ENCODE measurements at regions not wholly inside any gene's neighbourhood (a gene's known extent, or its start where the extent isn't known, plus 50 kb on each side); places are given as distances from the start of the nearest gene placed in this dataset.

- no peak overlapping the region for H3K27ac ChIP-seq
- ATAC-seq, result peak in 1 of 2 donors; percentile 73
- TF ChIP-seq POLR2A (IDR thresholded peaks at IDR 0.05) (no peak), CTCF (IDR thresholded peaks at IDR 0.05 in 4 of 5, conservative IDR thresholded peaks at IDR 0.05 in 1 of 5) (no peak)
- H3K9me3 ChIP-seq, result no peaks in the 10 kb centered on the region
- H3K4me1 ChIP-seq, result peaks cover 21 to 31% of the 10 kb centered on the region in 2 donors
- DNase-seq, result no peak
- no peaks in the 10 kb centered on the region for H3K27me3 ChIP-seq
- in situ Hi-C loops (cut with MboI; ENCODE audit: low sequenced_read_pairs in 4 of 4) (no loop called here), intact Hi-C loops (cut with DNase I; ENCODE audit: low total_unique reads) (no loop called here)
- H3K36me3 ChIP-seq, result no peaks in the 10 kb centered on the region
- H3K4me3 ChIP-seq, result no peak overlapping the region
These were observed 82.2 kb downstream of the EPDR1 start for GRCh38 chr7:38002689-38003088.

GRCh38 chr7:38006559-38006958, 86.1 kb downstream of the EPDR1 start:
- intact Hi-C loops (cut with DNase I; ENCODE audit: low total_unique reads) (no loop called here), in situ Hi-C loops (cut with MboI; ENCODE audit: low sequenced_read_pairs in 4 of 4) (no loop called here)
- no peaks in the 10 kb centered on the region for H3K36me3 ChIP-seq
- H3K4me3 ChIP-seq, result no peak overlapping the region
- H3K4me1 ChIP-seq, result peaks cover 0 to 12% of the 10 kb centered on the region in 2 donors
- H3K27ac ChIP-seq, result no peak overlapping the region
- no peaks in the 10 kb centered on the region for H3K9me3 ChIP-seq
- ATAC-seq (no peak), DNase-seq (no peak)
- TF ChIP-seq CTCF (IDR thresholded peaks at IDR 0.05 in 4 of 5, conservative IDR thresholded peaks at IDR 0.05 in 1 of 5), result no peak
- TF ChIP-seq POLR2A (IDR thresholded peaks at IDR 0.05), result no peak
- no peaks in the 10 kb centered on the region for H3K27me3 ChIP-seq

GRCh38 chr7:38007096-38007495, 86.7 kb downstream of the EPDR1 start:
- intact Hi-C loops (cut with DNase I; ENCODE audit: low total_unique reads) (no loop called here), in situ Hi-C loops (cut with MboI; ENCODE audit: low sequenced_read_pairs in 4 of 4) (no loop called here)
- Histone ChIP-seq H3K9me3 (no peaks in the 10 kb centered on the region), H3K27ac (no peak overlapping the region), H3K4me3 (no peak overlapping the region), H3K4me1 (peaks cover 0 to 11% of the 10 kb centered on the region in 2 donors), H3K36me3 (no peaks in the 10 kb centered on the region), H3K27me3 (no peaks in the 10 kb centered on the region)
- TF ChIP-seq CTCF (IDR thresholded peaks at IDR 0.05 in 4 of 5, conservative IDR thresholded peaks at IDR 0.05 in 1 of 5) (no peak), POLR2A (IDR thresholded peaks at IDR 0.05) (no peak)
- ATAC-seq (no peak), DNase-seq (no peak)

DNA sequence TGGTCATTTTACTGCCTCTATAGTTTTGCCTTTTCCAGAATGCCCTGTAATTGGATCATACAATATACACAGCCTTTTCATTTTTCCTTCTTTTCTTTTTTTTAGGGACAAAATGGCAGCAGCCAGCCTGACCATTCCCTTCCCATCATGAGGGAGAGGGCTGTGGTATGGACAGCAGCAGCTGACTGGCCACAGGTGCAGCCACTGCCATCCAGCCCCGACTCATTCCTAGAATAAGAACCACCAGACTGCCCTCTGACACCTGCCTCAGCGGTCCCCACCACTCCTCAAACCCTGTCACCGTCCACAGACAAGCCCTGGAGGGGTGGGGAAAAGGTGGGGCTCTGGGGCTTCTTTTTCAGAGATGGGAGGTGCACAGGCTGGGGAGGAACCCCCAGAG, 92.8 kb downstream of the EPDR1 start:
- ATAC-seq (no peak), DNase-seq (no peak)
- no peak for TF ChIP-seq POLR2A (IDR thresholded peaks at IDR 0.05)
- TF ChIP-seq CTCF (IDR thresholded peaks at IDR 0.05 in 4 of 5, conservative IDR thresholded peaks at IDR 0.05 in 1 of 5), result no peak
- Histone ChIP-seq H3K9me3 (no peaks in the 10 kb centered on the region), H3K27me3 (no peaks in the 10 kb centered on the region), H3K4me1 (no peaks in the 10 kb centered on the region), H3K36me3 (no peaks in the 10 kb centered on the region), H3K4me3 (no peak overlapping the region), H3K27ac (no peak overlapping the region)
- in situ Hi-C loops (cut with MboI; ENCODE audit: low sequenced_read_pairs in 4 of 4) (no loop called here), intact Hi-C loops (cut with DNase I; ENCODE audit: low total_unique reads) (loop anchor here (10.0 kb wide), 1 partner anchor 98 kb away; the partner anchor contains the start of gene SFRP4)

DNA sequence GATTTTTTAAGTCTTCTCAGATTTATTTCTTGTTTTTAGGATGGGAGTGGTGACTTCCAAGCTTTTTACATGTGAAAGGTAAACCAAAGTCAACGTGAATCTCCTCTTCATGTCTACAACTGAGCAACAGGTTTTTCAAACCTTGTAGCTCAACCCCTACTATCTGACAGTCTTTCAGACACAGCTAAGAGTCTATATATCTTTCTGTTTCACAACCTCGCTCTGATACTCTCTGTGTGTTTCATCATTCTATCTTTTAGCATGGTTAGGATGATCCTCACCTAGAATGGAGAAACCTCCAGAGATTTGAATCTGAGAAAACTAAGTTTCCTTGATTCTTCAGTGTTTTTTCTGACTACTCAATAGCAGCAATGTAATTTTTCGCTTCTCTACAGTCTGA, 96.1 kb downstream of the EPDR1 start:
- DNase-seq (no peak), ATAC-seq (no peak)
- H3K36me3 ChIP-seq, result no peaks in the 10 kb centered on the region
- no peaks in the 10 kb centered on the region for H3K27me3 ChIP-seq
- no peaks in the 10 kb centered on the region for H3K9me3 ChIP-seq
- intact Hi-C loops (cut with DNase I; ENCODE audit: low total_unique reads), result loop anchor here (10.0 kb wide), 1 partner anchor 102 kb away; the partner anchor contains the start of gene SFRP4
- TF ChIP-seq POLR2A (IDR thresholded peaks at IDR 0.05), result no peak
- no peak for TF ChIP-seq CTCF (IDR thresholded peaks at IDR 0.05 in 4 of 5, conservative IDR thresholded peaks at IDR 0.05 in 1 of 5)
- no peaks in the 10 kb centered on the region for H3K4me1 ChIP-seq
- H3K4me3 ChIP-seq, result no peak overlapping the region
- in situ Hi-C loops (cut with MboI; ENCODE audit: low sequenced_read_pairs in 4 of 4), result no loop called here
- H3K27ac ChIP-seq, result no peak overlapping the region
